NT2/D1 (cell line): ENCODE measurements at regions not wholly inside any gene's neighbourhood (a gene's known extent, or its start where the extent isn't known, plus 50 kb on each side); places are given as distances from the start of the nearest gene placed in this dataset.

Experiments
- DNase-seq: peaks from one replicate; pipeline ENCODE4 v3.0.0-alpha.2; 2011; ENCODE audit warnings: low read depth, low spot score
- H3K27me3 ChIP-seq: 2 replicates; pipeline ENCODE4 v1.6.0; 2011; ENCODE audit warnings: mild to moderate bottlenecking; ENCODE audit not compliant: insufficient read length, insufficient read depth
- H3K36me3 ChIP-seq: 2 replicates; pipeline ENCODE4 v1.6.1; 2011; ENCODE audit warnings: mild to moderate bottlenecking, low read length, mixed read lengths; ENCODE audit not compliant: insufficient read depth, insufficient read length
- H3K4me1 ChIP-seq: 2 replicates; pipeline ENCODE4 v1.5.1; 2011; ENCODE audit not compliant: insufficient read depth, insufficient read length
- H3K4me3 ChIP-seq: 2 replicates; pipeline ENCODE4 v1.5.1; 2011; ENCODE audit warnings: low read depth; ENCODE audit not compliant: insufficient read length
- H3K9ac ChIP-seq: 2 replicates; pipeline ENCODE4 v1.6.0; 2011; ENCODE audit warnings: low read depth; ENCODE audit not compliant: insufficient read length
- H3K9me3 ChIP-seq: 2 replicates; pipeline ENCODE4 v1.5.1; 2011; ENCODE audit warnings: mild to moderate bottlenecking, low read length; ENCODE audit not compliant: insufficient read depth
- SUZ12 ChIP-seq: IDR thresholded peaks from 2 replicates; pipeline ENCODE4 v1.6.1; 2011; ENCODE audit not compliant: insufficient read length, insufficient read depth; ENCODE audit errors: extremely low read depth
- YY1 ChIP-seq: IDR thresholded peaks from 2 replicates; pipeline ENCODE4 v1.6.1; 2011; ENCODE audit not compliant: insufficient read length, insufficient read depth
- ZNF274 ChIP-seq: IDR thresholded peaks from 2 replicates; pipeline ENCODE4 v1.6.1; 2011; ENCODE audit warnings: mild to moderate bottlenecking, low read depth, low read length

DNA sequence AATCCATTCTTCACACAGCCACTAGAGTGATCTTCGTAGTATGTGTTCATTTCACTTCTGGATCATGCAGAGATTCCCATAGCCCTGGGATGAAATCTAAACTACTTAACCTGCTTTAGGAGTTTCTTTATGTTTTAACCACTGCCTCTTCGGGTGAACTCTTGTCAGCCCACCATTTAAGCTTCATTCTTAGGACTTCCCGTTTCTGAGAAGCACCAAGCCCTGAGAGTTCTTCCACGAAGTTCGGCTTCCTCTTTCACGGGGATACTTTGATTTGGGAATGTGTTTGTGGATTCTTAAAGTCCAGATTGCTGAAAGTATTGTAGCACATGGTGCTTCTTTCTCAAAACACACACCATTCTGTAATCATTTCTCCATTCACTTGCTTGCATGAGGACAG is 205.0 kb downstream of the UBE2E3 start:
- Histone ChIP-seq H3K36me3 (no peaks in the 10 kb centered on the region), H3K9ac (no peak overlapping the region), H3K27me3 (no peaks in the 10 kb centered on the region), H3K4me3 (no peak overlapping the region), H3K4me1 (no peaks in the 10 kb centered on the region), H3K9me3 (no peaks in the 10 kb centered on the region)
- TF ChIP-seq YY1 (no peak), ZNF274 (no peak), SUZ12 (no peak)
- DNase-seq: no peak

DNA sequence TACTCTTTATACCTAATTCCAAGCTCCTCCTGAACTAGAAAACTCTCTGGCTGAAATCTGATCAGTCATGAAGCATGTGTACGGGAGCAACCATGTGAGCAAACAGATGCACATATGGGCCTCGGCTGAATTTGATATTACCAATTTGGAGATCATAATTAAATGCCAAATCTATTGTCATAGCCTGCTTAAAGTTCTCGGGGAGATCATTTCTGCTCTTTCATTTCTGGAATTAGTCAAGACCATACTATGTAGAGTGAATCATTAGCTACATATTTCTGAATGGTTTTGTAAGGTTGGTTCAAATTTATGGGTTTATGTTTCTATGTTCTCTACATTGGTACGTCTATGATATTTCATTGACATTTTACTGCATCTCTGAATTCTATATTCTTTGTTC is 205.5 kb downstream of the UBE2E3 start:
- Histone ChIP-seq H3K9ac (no peak overlapping the region), H3K27me3 (no peaks in the 10 kb centered on the region), H3K4me3 (no peak overlapping the region), H3K9me3 (no peaks in the 10 kb centered on the region), H3K4me1 (no peaks in the 10 kb centered on the region), H3K36me3 (no peaks in the 10 kb centered on the region)
- no peak for DNase-seq
- no peak for TF ChIP-seq YY1
- TF ChIP-seq ZNF274: no peak
- TF ChIP-seq SUZ12: no peak

DNA sequence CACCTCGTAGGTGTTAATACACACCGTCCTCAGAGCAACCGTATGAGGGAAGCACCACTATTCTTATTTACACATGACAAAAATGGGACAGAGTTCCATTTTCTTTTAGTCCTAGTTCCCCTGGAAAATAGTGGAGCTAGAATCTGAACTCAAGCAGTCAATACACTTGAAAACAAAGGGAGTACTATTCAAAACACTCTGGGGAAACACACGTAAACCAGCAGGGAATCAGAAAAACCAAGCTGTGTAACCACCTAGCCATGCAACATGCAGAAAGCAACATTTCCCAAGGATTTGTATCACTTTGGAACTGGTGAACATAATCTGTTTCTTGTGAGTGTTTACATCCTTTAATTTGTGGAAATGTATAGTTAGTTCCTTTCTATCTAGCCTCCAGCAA is 208.2 kb downstream of the UBE2E3 start:
- no peak for DNase-seq
- no peaks in the 10 kb centered on the region for H3K4me1 ChIP-seq
- no peak for TF ChIP-seq SUZ12
- TF ChIP-seq ZNF274: no peak
- no peak for TF ChIP-seq YY1
- H3K9ac ChIP-seq: no peak overlapping the region
- no peaks in the 10 kb centered on the region for H3K27me3 ChIP-seq
- no peaks in the 10 kb centered on the region for H3K36me3 ChIP-seq
- no peaks in the 10 kb centered on the region for H3K9me3 ChIP-seq
- no peak overlapping the region for H3K4me3 ChIP-seq

DNA sequence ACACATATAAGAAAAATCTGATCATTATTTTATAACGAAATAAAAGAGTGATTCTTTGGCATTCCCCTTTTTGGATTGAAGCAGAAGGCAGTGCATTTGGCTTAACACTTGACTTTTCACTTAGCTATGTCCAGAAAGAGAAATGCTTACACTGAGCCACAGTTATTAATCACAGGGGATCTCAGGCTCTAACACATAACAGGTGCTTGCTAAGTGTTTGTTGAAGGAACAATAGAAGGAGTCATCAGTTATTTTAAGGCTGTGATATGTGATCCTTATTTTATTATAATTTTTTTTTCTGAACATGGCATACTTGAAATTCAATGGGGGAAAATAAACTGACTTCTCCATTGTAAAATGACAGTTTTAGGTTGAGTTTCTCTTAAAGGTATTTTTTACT is 209.5 kb downstream of the UBE2E3 start:
- H3K9me3 ChIP-seq: no peaks in the 10 kb centered on the region
- no peaks in the 10 kb centered on the region for H3K27me3 ChIP-seq
- TF ChIP-seq YY1: no peak
- TF ChIP-seq ZNF274: no peak
- no peak for TF ChIP-seq SUZ12
- H3K4me3 ChIP-seq: no peak overlapping the region
- H3K4me1 ChIP-seq: no peaks in the 10 kb centered on the region
- DNase-seq: no peak
- H3K9ac ChIP-seq: no peak overlapping the region
- no peaks in the 10 kb centered on the region for H3K36me3 ChIP-seq

DNA sequence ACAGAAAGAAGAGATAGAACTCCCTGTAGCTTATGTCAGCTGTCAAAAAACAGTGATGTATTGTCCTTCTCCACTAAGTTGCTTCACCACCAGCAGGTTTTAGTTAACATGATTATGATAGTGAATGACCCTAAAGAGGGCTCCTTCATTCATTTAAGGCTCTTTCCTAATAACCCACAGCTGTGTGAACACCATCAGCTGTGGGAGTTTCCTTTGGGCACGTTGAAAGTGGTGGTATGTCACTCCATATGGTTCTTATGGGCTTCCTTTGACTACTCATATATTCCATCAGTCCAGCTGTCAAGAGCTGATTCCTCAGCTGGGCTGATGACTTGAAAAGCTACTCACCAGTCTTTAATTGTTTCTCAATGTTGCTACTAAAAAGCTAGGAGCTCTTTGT is 210.3 kb downstream of the UBE2E3 start:
- H3K36me3 ChIP-seq: no peaks in the 10 kb centered on the region
- H3K4me3 ChIP-seq: no peak overlapping the region
- no peak for DNase-seq
- TF ChIP-seq SUZ12 (no peak), YY1 (no peak), ZNF274 (no peak)
- no peak overlapping the region for H3K9ac ChIP-seq
- H3K4me1 ChIP-seq: no peaks in the 10 kb centered on the region
- no peaks in the 10 kb centered on the region for H3K27me3 ChIP-seq
- H3K9me3 ChIP-seq: no peaks in the 10 kb centered on the region

DNA sequence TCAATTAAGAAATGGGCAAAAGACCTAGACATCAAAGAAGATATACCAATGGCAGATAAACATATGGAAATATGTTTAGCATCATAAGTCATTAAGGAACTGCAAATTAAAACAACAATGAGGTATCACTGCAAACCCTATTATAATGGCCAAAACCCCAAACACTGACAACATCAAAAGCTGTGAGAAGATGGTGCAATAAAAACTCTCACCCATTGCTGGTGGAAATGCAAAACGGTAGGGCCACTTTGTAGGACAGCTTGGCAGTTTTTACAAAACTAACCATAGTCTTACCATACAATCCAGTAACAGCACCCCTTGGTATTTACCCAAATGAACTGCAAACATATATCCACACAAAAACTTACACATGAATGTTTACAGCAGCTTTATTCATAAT is 213.1 kb downstream of the UBE2E3 start:
- TF ChIP-seq ZNF274: no peak
- no peak for TF ChIP-seq SUZ12
- no peak for TF ChIP-seq YY1
- no peaks in the 10 kb centered on the region for H3K9me3 ChIP-seq
- no peaks in the 10 kb centered on the region for H3K4me1 ChIP-seq
- H3K27me3 ChIP-seq: no peaks in the 10 kb centered on the region
- no peak overlapping the region for H3K4me3 ChIP-seq
- H3K36me3 ChIP-seq: no peaks in the 10 kb centered on the region
- no peak for DNase-seq
- no peak overlapping the region for H3K9ac ChIP-seq

DNA sequence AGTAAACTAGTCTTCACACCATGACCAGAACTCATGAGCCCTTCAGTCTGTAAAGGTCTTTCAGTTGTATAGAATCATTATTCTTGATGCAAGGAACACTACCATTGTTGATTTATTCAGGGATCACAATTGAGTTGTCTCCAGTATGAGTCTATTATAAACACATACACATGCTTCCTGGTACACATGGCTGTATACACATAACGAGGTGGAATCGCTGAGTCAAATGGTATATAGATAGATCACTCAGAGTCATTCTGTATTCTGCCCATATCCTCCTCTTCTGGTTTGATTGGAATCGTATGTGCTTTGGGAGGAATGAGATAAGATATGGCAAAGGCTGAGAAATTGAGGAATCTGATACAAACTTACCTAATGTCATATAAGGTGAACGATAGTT is 216.0 kb downstream of the UBE2E3 start:
- DNase-seq: no peak
- TF ChIP-seq SUZ12: no peak
- TF ChIP-seq ZNF274: no peak
- no peak for TF ChIP-seq YY1
- no peaks in the 10 kb centered on the region for H3K4me1 ChIP-seq

More for the DNA sequence above, 216.0 kb downstream of the UBE2E3 start:
- Histone ChIP-seq H3K36me3 (no peaks in the 10 kb centered on the region), H3K27me3 (no peaks in the 10 kb centered on the region), H3K9ac (no peak overlapping the region), H3K9me3 (no peaks in the 10 kb centered on the region), H3K4me3 (no peak overlapping the region)
